CD1c-positive myeloid dendritic cell (primary cell): ENCODE measurements at regions not wholly inside any gene's neighbourhood (a gene's known extent, or its start where the extent isn't known, plus 50 kb on each side); places are given as distances from the start of the nearest gene placed in this dataset.
A peak's percentile ranks its signal among the peaks of the same experiment; 100 is the strongest.

Source experiments
- DNase-seq: peaks from one replicate; pipeline ENCODE4 v3.0.0-alpha.2; 2016; ENCODE audit errors: extremely low spot score

DNA sequence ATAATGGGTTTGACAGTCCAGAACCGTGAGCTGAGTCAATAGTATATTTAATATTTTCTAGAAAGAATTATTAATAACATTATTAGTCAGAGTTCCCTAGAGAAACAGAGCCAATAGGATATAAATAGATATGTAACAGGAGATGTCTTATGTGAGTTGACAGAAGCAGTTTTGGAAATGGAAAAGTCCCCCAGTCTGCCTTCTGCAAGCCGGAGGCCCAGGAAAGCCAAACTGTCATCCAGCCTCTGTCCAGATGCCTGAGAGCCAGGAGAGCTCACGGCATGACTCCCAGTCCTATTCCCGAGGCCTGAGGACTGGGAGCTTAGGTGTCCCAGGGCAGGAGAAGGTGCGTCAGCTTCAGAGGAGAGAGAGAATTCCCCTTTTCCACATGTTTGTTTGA is 286.4 kb upstream of the ADARB2 start:
- no peak for DNase-seq

- peak; percentile 40 for DNase-seq
These were observed 285.1 kb upstream of the ADARB2 start for GRCh38 chr10:2022401-2022800.

GRCh38 chr10:2020836-2021235 is 283.5 kb upstream of the ADARB2 start:
- peak; percentile 56 for DNase-seq

DNA sequence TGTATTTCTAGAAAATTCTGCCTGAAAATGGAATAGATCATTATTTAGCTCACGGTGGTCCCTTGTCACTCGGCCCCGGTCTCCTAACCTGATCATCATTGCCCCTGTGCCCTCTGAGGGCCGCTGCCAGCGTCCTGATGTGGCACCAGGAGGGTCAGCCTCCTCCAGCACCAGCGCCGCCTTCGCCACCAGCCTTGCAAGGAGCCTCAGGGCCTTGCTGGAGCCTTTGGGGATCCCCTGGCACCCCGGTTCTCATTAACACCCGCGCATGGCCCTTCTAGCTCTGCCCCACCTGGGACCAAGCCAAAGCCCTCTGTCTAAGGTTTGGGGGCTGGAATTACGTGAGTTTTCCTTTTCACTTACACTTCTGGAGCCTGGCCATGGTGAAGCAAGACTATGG is 282.5 kb upstream of the ADARB2 start:
- DNase-seq: no peak

GRCh38 chr10:2019281-2019680 is 282.0 kb upstream of the ADARB2 start:
- DNase-seq: no peak

DNA sequence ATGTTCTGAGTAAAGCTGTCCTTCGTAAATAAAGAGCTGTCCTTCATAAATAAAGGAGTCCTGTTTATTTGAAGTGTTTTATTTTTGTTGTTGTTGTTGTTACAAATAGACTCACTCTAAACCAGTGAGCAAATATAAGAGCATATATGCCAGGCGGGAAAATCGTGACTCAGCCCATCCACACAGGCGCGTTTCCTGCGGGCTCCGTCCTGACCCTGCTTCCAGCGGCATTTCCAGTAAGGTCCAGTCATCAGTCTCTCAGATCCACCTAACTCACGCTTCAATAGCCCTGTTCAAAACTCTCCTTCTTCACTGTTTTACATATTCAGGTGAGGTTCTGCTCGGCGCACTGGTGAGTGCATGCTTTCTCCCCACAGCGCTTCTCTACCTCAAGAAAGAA is 277.2 kb upstream of the ADARB2 start:
- DNase-seq: no peak

DNA sequence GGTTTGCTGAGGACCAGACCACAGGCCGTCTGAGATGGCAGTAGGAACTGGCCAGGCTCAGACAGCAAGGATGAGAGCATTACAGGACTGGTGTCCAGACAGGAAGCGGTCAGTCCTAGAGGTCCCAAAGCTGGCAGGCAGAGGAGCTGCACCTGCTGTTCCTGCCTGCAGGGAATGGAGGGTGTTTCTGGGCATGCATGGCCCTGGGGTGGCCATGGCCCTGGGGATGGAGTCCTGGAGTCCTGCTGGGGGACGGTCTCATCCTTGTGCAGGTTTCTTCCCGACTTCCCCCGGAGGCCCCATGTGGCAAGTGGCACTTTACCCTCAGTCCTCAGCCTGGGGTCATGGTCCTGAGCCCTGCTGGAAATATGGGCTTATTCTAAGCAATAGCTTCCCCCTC is 274.9 kb upstream of the ADARB2 start:
- DNase-seq: no peak

- DNase-seq: no peak
These were observed 273.9 kb upstream of the ADARB2 start for GRCh38 chr10:2011106-2011716.

GRCh38 chr10:2005546-2005945 is 268.2 kb upstream of the ADARB2 start:
- no peak for DNase-seq

- DNase-seq: no peak
These were observed 255.6 kb upstream of the ADARB2 start for GRCh38 chr10:1992930-1993329.

DNA sequence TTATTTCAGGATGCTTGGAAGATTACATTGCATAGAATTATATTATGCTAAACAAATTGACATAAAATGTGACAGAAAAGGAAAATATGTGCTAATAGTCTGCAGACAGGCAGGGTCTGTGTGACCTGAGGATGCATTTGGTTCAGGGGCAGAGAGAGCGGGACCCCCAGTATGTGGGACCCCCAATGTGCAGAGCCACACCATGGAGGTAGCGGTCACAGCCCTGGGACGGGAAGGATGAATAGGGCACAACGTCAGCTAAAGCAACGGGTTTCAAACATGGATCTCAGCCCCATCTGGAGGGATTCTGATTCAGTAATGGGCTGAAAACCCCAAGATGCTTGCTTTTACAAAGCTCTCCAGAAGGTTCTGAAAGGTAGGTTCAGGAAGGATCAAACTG is 251.8 kb upstream of the ADARB2 start:
- no peak for DNase-seq

DNA sequence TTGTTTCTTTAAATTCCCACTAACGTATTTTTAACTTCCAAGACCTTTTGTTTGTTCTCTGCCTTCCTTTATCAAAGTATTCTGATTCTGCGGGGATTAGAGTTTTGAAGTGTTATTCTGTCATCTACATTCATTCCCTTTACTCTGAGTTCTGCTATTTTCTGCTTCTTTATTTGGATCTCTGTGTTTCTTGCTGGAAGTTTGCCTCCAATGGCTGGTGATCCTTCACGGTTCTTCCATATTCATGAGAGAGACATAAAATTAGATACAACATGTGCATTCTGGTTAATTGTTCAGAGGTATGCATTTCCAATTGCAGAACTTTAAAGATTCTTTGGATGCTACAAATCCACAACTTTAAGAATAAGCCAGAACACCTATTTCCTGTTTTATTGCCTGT is 244.7 kb upstream of the ADARB2 start:
- DNase-seq: no peak

- DNase-seq: no peak
These were observed 243.1 kb upstream of the ADARB2 start for GRCh38 chr10:1980459-1980858.

GRCh38 chr10:1978584-1978983 is 241.3 kb upstream of the ADARB2 start:
- DNase-seq: no peak

GRCh38 chr10:1977461-1977860 is 240.1 kb upstream of the ADARB2 start:
- DNase-seq: no peak

DNA sequence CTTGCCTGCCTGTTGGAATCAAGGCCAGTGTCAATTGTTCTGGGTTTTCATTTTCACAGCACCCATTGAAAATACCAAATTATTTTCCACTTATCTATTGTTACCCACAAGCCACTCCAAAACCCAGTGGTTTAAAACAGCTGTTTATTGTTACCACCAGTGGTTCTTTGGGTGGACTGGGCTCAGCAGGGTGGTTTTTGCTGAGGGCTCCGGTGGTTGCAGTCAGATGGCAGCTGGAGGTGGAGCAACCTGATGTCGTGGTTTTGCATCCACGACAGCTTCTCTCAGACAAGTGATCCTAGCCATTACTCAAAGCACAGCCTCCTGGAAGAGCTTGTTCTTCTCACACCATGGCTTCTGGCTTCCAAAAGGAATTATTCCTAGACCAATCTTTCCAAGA is 235.1 kb upstream of the ADARB2 start:
- DNase-seq: no peak

- no peak for DNase-seq
These were observed 231.1 kb upstream of the ADARB2 start for GRCh38 chr10:1968257-1969033.

- no peak for DNase-seq
These were observed 229.5 kb upstream of the ADARB2 start for GRCh38 chr10:1966712-1967376.

DNA sequence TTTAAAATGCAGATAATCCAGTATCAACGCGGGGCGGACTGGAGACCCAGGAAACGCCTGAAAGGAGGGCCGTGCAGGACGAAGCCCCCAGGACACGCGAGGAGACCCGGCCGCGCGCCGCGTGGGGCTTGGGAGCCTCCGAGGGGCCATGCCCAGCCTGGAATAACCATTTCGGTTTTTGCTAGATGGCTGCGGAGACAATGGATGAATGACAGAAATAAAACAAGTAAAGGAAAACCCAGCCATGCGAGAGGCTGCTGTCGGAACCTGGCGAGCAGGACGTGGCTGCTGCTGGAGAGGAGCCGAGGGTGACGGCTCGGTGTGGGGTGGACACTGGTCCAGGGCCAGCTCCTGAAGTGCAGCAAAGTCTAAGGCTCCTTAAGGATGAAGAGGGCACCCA is 227.2 kb upstream of the ADARB2 start:
- no peak for DNase-seq

DNA sequence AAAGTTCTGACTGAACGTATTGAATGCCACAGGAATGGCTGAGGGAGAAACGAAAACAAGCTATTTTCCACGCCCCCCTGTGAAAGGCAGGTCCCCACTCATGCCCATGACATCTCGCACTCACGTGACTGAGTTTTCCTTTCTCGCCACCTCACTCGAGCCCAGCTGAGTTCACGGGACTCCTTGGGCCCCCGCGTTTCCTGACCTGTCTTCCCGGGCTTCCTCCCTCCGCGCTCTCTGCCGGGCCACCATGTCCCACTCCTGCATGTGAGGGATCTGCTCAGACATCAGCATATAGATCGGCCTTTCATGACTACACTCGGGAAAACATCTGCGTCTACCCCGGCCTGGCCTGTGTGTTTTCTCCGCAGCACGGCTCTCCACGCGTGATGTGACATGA is 226.0 kb upstream of the ADARB2 start:
- no peak for DNase-seq

- DNase-seq: no peak
These were observed 224.7 kb upstream of the ADARB2 start for GRCh38 chr10:1961989-1962388.

GRCh38 chr10:1960982-1961381 is 223.7 kb upstream of the ADARB2 start:
- DNase-seq: no peak

- DNase-seq: no peak
These were observed 219.7 kb upstream of the ADARB2 start for GRCh38 chr10:1957057-1957456.
